ENCODE measurements at regions not wholly inside any gene's neighbourhood (a gene's known extent, or its start where the extent isn't known, plus 50 kb on each side); places are given as distances from the start of the nearest gene placed in this dataset.
"Not testable (repeated sequence)": the region's sequence is repeated elsewhere in the genome, so short reads cannot be mapped to it uniquely, and the experiment has no call there.

DNA sequence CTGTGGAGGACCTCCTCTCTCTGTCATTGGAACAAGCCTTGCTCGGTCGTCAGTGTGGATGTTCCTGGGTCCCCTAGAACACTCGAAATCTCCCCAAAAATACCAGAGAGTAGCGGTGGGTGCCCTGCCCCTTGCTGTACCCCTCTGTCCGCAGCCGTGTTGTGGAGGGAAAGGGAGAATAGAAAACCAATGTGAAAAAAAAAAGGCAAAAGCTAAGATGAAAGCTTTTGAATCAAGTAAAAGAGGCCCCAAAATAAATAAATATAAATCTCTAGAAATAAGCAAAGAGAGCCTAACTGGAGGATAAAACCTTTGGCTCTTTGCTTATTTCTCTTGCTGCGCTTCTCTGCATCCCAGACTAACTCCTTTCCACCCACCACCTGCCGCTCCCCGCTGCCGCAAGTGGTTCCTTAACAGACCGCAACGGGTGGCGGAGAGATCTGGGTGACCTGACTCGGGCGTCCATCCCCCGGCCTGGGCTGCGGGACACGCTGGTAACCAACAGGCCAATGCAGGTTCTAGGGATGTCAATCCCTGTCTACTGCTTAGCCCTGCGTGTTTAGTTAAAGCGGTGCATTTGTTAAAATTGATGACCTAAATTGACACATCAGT, 110.0 kb downstream of the GPX5 start:
- Histone ChIP-seq H3K27me3 (peaks cover 0 to 91% (median 77%) of the 10 kb centered on the region in 7 donors), H3K4me3 (peak overlapping the region in 9 of 10 donors; percentile 11 to 50 (median 33)), H3K9me3 (peaks cover 0 to 4% (median 0%) of the 10 kb centered on the region in 11 donors), H3K27ac (no peak overlapping the region), H3K36me3 (no peaks in the 10 kb centered on the region), H3K4me1 (peaks cover 0 to 10% (median 0%) of the 10 kb centered on the region in 9 donors)
- DNase-seq (no peak), ATAC-seq (no peak)
- intact Hi-C loops (cut with DNase I): no loop called here
- TF ChIP-seq, protein P1, sequence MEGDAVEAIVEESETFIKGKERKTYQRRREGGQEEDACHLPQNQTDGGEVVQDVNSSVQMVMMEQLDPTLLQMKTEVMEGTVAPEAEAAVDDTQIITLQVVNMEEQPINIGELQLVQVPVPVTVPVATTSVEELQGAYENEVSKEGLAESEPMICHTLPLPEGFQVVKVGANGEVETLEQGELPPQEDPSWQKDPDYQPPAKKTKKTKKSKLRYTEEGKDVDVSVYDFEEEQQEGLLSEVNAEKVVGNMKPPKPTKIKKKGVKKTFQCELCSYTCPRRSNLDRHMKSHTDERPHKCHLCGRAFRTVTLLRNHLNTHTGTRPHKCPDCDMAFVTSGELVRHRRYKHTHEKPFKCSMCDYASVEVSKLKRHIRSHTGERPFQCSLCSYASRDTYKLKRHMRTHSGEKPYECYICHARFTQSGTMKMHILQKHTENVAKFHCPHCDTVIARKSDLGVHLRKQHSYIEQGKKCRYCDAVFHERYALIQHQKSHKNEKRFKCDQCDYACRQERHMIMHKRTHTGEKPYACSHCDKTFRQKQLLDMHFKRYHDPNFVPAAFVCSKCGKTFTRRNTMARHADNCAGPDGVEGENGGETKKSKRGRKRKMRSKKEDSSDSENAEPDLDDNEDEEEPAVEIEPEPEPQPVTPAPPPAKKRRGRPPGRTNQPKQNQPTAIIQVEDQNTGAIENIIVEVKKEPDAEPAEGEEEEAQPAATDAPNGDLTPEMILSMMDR (IDR thresholded peaks at IDR 0.05): no peak
- WGBS, 2 donors: 5% methylated on average over 20 of the region's 20 CpGs

DNA sequence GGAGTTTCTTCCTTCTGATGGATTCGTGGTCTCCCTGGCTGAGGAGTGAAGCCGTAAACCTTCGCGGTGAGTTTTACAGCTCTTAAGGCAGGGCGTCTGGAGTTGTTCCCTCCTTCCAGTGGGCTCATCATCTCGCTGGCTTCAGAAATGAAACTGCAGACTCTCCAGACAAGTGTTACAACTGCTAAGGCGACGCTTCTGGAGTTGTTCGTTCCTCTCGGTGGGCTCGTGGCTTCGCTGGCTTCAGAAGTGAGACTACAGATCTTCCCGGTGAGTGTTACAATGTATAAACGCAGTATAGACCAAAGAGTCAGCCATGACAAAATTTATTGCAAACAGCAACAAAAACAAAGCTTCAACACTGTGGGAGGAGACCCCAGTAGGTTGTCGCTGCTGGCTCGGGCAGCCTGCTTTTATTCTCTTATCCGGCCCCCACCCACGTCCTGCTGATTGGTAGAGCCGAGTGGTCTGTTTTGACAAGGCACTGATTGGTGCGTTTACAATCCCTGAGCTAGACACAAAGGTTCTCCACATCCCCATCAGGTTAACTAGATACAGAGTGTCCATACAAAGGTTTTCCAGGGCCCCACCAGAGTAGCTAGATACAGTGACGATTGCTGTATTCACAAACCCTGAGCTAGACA, 113.2 kb downstream of the GPX5 start:
- intact Hi-C loops (cut with DNase I): no loop called here
- TF ChIP-seq, protein P1 (IDR thresholded peaks at IDR 0.05): no peak
- DNase-seq: no peak
- 88 to 91% methylated on average over 21 of the region's 21 CpGs for WGBS, 2 donors
- no peak for ATAC-seq
- Histone ChIP-seq H3K27me3 (peaks cover 0 to 66% (median 54%) of the 10 kb centered on the region in 7 donors), H3K4me1 (peaks cover 0 to 10% (median 0%) of the 10 kb centered on the region in 9 donors), H3K4me3 (no peak overlapping the region), H3K9me3 (no peaks in the 10 kb centered on the region), H3K27ac (no peak overlapping the region), H3K36me3 (no peaks in the 10 kb centered on the region)

DNA sequence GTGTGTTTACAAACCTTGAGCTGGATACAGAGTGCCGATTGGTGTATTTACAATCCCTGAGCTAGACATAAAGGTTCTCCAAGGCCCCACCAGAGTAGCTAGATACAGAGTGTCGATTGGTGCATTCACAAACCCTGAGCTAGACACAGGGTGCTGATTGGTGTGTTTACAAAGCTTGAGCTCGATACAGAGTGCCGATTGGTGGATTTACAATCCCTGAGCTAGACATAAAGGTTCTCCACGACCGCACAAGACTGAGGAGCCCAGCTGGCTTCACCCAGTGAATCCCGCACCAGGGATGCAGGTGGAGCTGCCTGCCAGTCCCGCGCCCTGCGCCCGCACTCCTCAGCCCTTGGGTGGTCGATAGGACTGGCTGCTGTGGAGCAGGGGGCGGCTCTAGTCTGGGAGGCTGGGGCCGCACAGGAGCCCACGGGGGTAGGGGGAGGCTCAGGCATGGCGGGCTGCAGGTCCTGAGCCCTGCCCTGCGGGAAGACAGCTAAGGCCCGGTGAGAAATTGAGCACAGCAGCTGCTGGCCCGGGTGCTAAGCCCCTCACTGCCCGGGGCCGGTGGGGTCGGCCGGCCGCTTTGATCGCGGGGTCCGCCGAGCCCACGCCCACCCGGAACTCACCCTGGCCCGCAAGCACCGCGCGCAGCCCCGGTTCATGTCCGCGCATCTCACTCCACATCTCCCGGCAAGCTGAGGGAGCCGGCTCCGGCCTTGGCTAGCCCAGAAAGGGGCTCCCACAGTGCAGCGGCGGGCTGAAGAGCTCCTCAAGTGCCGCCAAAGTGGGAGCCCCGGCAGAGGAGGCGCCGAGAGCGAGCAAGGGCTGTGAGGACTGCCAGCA, 114.0 kb downstream of the GPX5 start:
- H3K27me3 ChIP-seq: peaks cover 0 to 58% (median 49%) of the 10 kb centered on the region in 7 donors
- H3K4me3 ChIP-seq; H3K9me3 ChIP-seq; H3K27ac ChIP-seq; H3K4me1 ChIP-seq; ATAC-seq; DNase-seq; intact Hi-C loops (cut with DNase I); H3K36me3 ChIP-seq: not testable (repeated sequence)
- 95 to 96% methylated on average over 47 of the region's 47 CpGs for WGBS, 2 donors

DNA sequence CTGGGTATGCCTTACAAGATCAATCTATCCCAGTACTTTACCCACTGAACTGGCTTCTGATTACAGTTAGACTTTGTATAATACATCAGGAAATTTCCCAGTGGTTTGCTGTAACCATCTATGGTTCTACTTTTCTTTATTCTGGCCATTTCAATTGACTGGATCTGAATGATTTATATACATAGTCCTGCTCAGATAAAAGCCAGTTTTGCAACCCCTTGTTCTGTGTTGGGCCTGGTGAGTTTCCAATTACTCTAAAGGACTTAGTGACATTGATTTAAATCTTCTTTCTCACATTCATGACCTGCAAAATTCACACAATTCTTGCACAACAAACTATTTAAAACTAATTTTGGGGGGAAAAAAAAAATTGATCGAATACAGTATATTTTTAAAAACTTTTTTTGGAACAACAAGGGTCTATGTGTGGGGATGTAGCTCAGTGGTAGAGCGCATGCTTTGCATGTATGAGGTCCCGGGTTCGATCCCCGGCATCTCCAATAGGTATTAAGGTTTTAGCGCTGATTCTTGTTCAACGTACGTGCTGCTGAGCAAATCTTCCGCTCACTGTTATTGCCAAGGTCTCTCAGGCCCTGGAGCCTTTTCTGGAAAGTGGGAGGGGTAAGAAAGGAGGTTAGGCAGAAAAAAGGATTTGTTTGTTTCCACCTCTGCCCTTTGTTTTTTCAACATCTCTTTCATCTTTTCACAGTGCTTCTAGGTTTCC, 117.5 kb downstream of the GPX5 start:
- ATAC-seq: no peak
- Histone ChIP-seq H3K27me3 (peaks cover 0 to 53% (median 44%) of the 10 kb centered on the region in 7 donors), H3K36me3 (no peaks in the 10 kb centered on the region), H3K4me1 (peaks cover 0 to 4% (median 0%) of the 10 kb centered on the region in 9 donors), H3K9me3 (no peaks in the 10 kb centered on the region), H3K27ac (no peak overlapping the region), H3K4me3 (no peak overlapping the region)
- 25 to 27% methylated on average over 9 of the region's 9 CpGs for WGBS, 2 donors
- no peak for DNase-seq
- TF ChIP-seq, protein P1 (IDR thresholded peaks at IDR 0.05): no peak
- intact Hi-C loops (cut with DNase I): no loop called here

All from heart right ventricle (tissue), 16 donors.